NT2/D1 (cell line): ENCODE measurements at regions not wholly inside any gene's neighbourhood (a gene's known extent, or its start where the extent isn't known, plus 50 kb on each side); places are given as distances from the start of the nearest gene placed in this dataset.

Source experiments
- SUZ12 ChIP-seq: IDR thresholded peaks from 2 replicates; pipeline ENCODE4 v1.6.1; 2011; ENCODE audit not compliant: insufficient read length, insufficient read depth; ENCODE audit errors: extremely low read depth
- YY1 ChIP-seq: IDR thresholded peaks from 2 replicates; pipeline ENCODE4 v1.6.1; 2011; ENCODE audit not compliant: insufficient read length, insufficient read depth
- ZNF274 ChIP-seq: IDR thresholded peaks from 2 replicates; pipeline ENCODE4 v1.6.1; 2011; ENCODE audit warnings: mild to moderate bottlenecking, low read depth, low read length

DNA sequence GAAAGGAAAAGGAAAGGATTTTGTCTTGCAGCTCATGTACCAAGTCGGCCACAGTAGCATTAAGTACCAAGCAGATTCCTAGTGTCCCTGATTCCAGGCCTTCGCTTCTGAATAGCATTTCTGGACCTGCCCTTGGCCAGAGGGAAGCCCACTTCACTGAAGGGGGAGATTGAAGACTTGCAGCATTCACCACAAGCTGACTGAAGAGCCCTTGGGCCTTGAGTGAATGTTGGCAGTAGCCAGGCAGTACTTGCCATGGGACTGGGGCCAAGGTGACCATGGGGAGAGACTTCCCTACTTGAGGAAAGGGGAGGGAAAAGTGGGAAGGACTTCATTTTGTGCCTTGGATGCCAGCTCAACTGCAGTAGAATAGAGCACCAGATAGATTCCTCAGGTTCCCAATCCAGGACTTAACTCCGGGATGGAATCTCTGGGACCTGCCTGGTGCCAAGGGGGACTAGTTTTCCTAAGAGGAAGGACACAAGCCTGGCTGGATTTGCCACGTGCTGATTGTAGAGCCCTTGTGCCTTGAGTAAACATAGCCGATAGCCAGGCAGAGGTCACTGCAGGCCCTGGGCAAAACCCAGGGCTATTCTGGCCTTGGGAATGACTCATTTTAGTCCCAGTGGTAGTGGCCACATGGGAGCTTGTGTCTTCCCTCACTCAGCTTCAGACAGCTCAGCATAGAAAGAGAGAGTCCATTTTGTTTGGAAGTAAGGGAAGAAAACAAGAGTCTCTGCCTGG, 141.7 kb upstream of the KCND2 start:
- TF ChIP-seq ZNF274, result no peak
- no peak for TF ChIP-seq YY1
- no peak for TF ChIP-seq SUZ12
